ENCODE measurements at regions not wholly inside any gene's neighbourhood (a gene's known extent, or its start where the extent isn't known, plus 50 kb on each side); places are given as distances from the start of the nearest gene placed in this dataset.

DNA sequence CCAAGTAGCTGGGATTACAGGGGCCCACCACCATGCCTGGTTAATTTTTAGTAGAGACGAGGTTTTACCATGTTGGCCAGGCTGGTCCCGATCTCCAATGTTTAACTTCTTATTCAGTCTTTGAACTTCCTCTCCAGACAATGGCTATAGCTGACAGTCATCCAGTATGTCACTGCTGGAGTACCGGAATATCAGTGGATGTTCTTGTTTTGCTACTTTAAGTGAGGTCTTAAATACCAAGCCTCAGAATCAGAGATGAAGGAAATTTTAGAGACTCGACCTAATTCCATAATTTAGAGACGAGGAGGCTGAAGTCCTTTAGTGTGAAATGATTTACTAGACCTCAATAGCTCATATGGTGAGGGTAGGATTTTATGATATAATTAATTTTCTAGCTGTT is 294.8 kb upstream of the KLF6 start:
- ChIA-PET CTCF (interaction anchor here (0.8 kb wide), 1 partner anchor 121 kb away, joined by 3 read pairs; no protein-coding TSS in a partner anchor), POLR2A (interaction anchor here (1.1 kb wide), 1 partner anchor 294 kb away, joined by 3 read pairs; no protein-coding TSS in a partner anchor)
- Mint-ChIP-seq H3K27ac (peak overlapping the region; percentile 4 to 90 (median 73)), H3K4me1 (peaks cover 32 to 63% (median 36%) of the 10 kb centered on the region in 7 donors), H3K36me3 (peaks cover 0 to 18% (median 0%) of the 10 kb centered on the region in 5 donors), H3K27me3 (no peaks in the 10 kb centered on the region), H3K9me3 (peaks cover 0 to 2% (median 0%) of the 10 kb centered on the region in 11 donors), H3K4me3 (peak overlapping the region in 7 of 10 donors; percentile 31 to 57 (median 52))
- H3K4me3 ChIP-seq (ENCODE audit: low read length): no peak overlapping the region
- no peak overlapping the region for H3K27ac ChIP-seq (ENCODE audit: low read depth, low read length)
- no peaks in the 10 kb centered on the region for H3K36me3 ChIP-seq (ENCODE audit: control insufficient read depth in 2 of 3, insufficient read depth in 3 of 3, low read length in 3 of 3)
- no peak for ATAC-seq
- no peak for DNase-seq
- H3K4me1 ChIP-seq (ENCODE audit: control insufficient read depth in 2 of 2, insufficient read depth in 2 of 2, low read length in 2 of 2): peaks cover 21 to 50% of the 10 kb centered on the region in 2 donors
- H3K27me3 ChIP-seq (ENCODE audit: control insufficient read depth in 2 of 2, insufficient read depth in 2 of 2, low read length in 2 of 2): no peaks in the 10 kb centered on the region
- H3K9me3 ChIP-seq (ENCODE audit: control insufficient read depth in 2 of 3, low read length in 3 of 3): no peaks in the 10 kb centered on the region
- intact Hi-C loops (cut with micrococcal nuclease): loop anchor here (1.0 to 5.0 kb wide), 3 partner anchors 43 to 303 kb away; no protein-coding TSS in a partner anchor

DNA sequence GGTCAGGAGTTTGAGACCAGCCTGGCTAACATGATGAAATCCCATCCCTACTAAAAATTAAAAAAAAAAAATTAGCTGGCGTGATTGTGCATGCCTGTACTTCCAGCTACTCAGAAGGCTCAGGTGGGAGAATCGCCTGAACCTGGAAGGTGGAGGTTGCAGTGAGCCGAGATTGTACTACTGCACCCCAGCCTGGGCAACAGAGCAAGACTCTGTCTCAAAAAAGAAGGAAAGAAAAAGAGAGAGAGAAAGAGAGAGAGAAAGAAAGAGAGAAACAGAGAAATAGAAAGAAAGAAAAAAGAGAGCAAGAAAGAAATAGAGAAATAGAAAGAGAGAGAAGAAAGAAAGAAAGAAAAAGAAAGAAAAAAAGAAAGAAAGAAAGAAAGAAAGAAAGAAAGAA is 292.8 kb upstream of the KLF6 start:
- Mint-ChIP-seq H3K4me1 (peaks cover 38 to 72% (median 48%) of the 10 kb centered on the region in 7 donors), H3K27me3 (no peaks in the 10 kb centered on the region), H3K4me3 (no peak overlapping the region), H3K36me3 (peaks cover 0 to 24% (median 0%) of the 10 kb centered on the region in 5 donors), H3K27ac (peak overlapping the region in 1 of 9 donors; percentile 47), H3K9me3 (peaks cover 0 to 2% (median 0%) of the 10 kb centered on the region in 11 donors)
- H3K4me3 ChIP-seq (ENCODE audit: low read length): no peak overlapping the region
- ATAC-seq (no peak), DNase-seq (no peak)
- no peak overlapping the region for H3K27ac ChIP-seq (ENCODE audit: low read depth, low read length)
- no peaks in the 10 kb centered on the region for H3K27me3 ChIP-seq (ENCODE audit: control insufficient read depth in 2 of 2, insufficient read depth in 2 of 2, low read length in 2 of 2)
- H3K9me3 ChIP-seq (ENCODE audit: control insufficient read depth in 2 of 3, low read length in 3 of 3): no peaks in the 10 kb centered on the region
- H3K36me3 ChIP-seq (ENCODE audit: control insufficient read depth in 2 of 3, insufficient read depth in 3 of 3, low read length in 3 of 3): no peaks in the 10 kb centered on the region
- ChIA-PET POLR2A (interaction anchor here (0.9 kb wide), 1 partner anchor 16 kb away, joined by 3 read pairs; no protein-coding TSS in a partner anchor), CTCF (no interaction called here)
- H3K4me1 ChIP-seq (ENCODE audit: control insufficient read depth in 2 of 2, insufficient read depth in 2 of 2, low read length in 2 of 2): peaks cover 26 to 61% of the 10 kb centered on the region in 2 donors
- intact Hi-C loops (cut with micrococcal nuclease): loop anchor here in 1 of 2 donors (5.0 kb wide), 1 partner anchor 41 kb away; no protein-coding TSS in a partner anchor

DNA sequence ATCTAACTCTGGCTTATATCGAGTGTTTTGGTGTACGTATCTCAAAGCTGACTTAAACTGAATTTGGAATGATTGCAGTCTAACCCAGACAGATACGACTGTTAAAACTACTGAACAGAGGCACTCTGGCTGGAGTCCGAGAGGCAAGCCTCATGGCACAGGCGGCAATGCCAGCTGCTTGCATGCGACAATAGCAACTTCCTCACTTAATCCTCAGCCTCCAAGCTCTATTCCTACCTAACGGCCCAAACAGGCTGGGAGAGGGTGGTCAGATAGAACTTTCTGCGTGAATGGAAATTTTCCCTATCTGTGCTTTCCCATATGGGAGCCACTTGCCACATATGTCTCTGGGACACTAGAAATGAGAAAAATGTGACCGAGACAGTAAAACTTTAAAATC is 292.0 kb upstream of the KLF6 start:
- intact Hi-C loops (cut with micrococcal nuclease): loop anchor here in 1 of 2 donors (5.0 kb wide), 1 partner anchor 40 kb away; no protein-coding TSS in a partner anchor
- no peak overlapping the region for H3K4me3 ChIP-seq (ENCODE audit: low read length)
- Mint-ChIP-seq H3K27me3 (no peaks in the 10 kb centered on the region), H3K36me3 (peaks cover 0 to 21% (median 0%) of the 10 kb centered on the region in 5 donors), H3K4me1 (peaks cover 38 to 68% (median 45%) of the 10 kb centered on the region in 7 donors), H3K9me3 (peaks cover 0 to 2% (median 0%) of the 10 kb centered on the region in 11 donors), H3K27ac (peak overlapping the region in 1 of 9 donors; percentile 41), H3K4me3 (no peak overlapping the region)
- H3K4me1 ChIP-seq (ENCODE audit: control insufficient read depth in 2 of 2, insufficient read depth in 2 of 2, low read length in 2 of 2): peaks cover 26 to 61% of the 10 kb centered on the region in 2 donors
- POLR2A ChIA-PET: interaction anchor here (0.9 kb wide), 1 partner anchor 17 kb away, joined by 3 read pairs; no protein-coding TSS in a partner anchor
- no peaks in the 10 kb centered on the region for H3K27me3 ChIP-seq (ENCODE audit: control insufficient read depth in 2 of 2, insufficient read depth in 2 of 2, low read length in 2 of 2)
- CTCF ChIA-PET: interaction anchor here (0.9 kb wide), 1 partner anchor 35 kb away, joined by 3 read pairs; no protein-coding TSS in a partner anchor
- H3K27ac ChIP-seq (ENCODE audit: low read depth, low read length): no peak overlapping the region
- no peaks in the 10 kb centered on the region for H3K36me3 ChIP-seq (ENCODE audit: control insufficient read depth in 2 of 3, insufficient read depth in 3 of 3, low read length in 3 of 3)
- no peaks in the 10 kb centered on the region for H3K9me3 ChIP-seq (ENCODE audit: control insufficient read depth in 2 of 3, low read length in 3 of 3)
- DNase-seq: no peak
- ATAC-seq: no peak

DNA sequence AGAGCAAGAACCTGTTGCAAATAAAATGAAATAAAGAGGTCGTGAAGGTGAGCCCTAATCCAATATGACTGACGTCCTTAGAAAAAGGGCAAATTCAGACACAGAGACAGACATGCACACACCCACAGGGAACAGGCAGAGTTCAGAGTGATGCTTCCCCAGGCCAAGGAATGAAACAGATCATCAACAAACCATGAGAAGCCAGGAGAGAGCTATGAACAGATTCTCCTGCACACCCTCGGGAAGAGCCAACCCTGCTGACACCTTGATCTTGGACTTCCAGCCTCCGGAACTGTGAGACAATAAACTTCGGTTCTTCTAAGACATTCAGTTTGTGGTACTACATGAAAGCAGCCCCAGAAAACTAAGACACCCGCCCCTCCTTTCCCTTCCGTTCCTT is 290.4 kb upstream of the KLF6 start:
- POLR2A ChIA-PET: no interaction called here
- H3K4me1 Mint-ChIP-seq: peaks cover 28 to 61% (median 37%) of the 10 kb centered on the region in 7 donors
- ATAC-seq: no peak

DNA sequence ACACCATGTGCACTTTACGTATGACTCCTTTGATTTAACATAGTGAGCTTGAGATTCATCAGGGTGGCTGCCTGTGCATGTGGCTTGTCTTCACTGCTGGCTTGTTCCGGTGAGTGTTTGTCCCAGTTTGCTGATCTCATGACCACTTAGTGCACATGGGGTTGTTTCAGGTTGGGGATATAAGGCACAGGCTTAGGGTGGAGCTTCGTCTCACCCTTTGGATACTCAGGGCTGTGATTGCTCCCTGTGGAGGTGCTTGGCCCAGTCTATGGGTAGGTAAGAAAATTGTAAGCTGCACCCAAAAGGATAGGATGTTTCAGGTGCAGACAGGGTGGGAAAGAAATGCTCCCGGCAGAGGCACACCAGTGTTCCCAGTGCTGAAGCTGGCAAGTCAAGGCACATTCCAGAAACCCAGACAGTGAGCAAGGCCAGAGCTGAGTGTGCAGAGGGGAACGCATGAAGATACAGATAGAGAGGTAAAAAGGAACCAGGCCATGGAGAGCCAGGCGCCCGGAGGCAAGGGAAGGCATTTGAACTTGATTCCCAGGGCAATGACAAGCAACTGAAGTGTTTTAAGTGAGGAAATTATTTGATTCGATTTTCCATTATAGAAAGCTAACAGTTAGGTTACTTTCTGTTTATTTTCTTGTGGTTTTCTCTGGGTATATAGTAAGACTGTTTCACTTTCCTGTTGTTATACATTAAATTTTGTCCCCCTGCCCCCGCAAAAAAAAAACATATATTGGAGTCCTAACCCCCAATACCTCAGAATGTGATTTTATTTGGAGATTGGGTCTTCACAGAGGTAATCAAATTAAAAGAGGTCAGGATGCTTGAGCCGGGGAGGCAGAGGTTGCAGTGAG is 289.8 kb upstream of the KLF6 start:
- ATAC-seq (no peak), DNase-seq (no peak)
- Histone ChIP-seq H3K27me3 (ENCODE audit: control insufficient read depth in 2 of 2, insufficient read depth in 2 of 2, low read length in 2 of 2) (no peaks in the 10 kb centered on the region), H3K9me3 (ENCODE audit: control insufficient read depth in 2 of 3, low read length in 3 of 3) (no peaks in the 10 kb centered on the region), H3K4me3 (ENCODE audit: low read length) (peak overlapping the region; percentile 29), H3K27ac (ENCODE audit: low read depth, low read length) (no peak overlapping the region), H3K4me1 (ENCODE audit: control insufficient read depth in 2 of 2, insufficient read depth in 2 of 2, low read length in 2 of 2) (peaks cover 18 to 41% of the 10 kb centered on the region in 2 donors), H3K36me3 (ENCODE audit: control insufficient read depth in 2 of 3, insufficient read depth in 3 of 3, low read length in 3 of 3) (no peaks in the 10 kb centered on the region)
- POLR2A ChIA-PET: interaction anchor here (0.6 to 1.6 kb wide), 4 partner anchors 8 to 264 kb away, joined by 3 read pairs; no protein-coding TSS in a partner anchor
- peak overlapping the region in 3 of 10 donors; percentile 1 to 79 (median 15) for H3K4me3 Mint-ChIP-seq
- H3K9me3 Mint-ChIP-seq: peaks cover 0 to 2% (median 0%) of the 10 kb centered on the region in 11 donors
- H3K27ac Mint-ChIP-seq: peak overlapping the region in 3 of 9 donors; percentile 38 to 88 (median 42)
- intact Hi-C loops (cut with micrococcal nuclease): loop anchor here in 1 of 2 donors (2.0 to 5.0 kb wide), 2 partner anchors 37 to 264 kb away; no protein-coding TSS in a partner anchor
- peaks cover 21 to 54% (median 30%) of the 10 kb centered on the region in 7 donors for H3K4me1 Mint-ChIP-seq
- no peaks in the 10 kb centered on the region for H3K27me3 Mint-ChIP-seq
- H3K36me3 Mint-ChIP-seq: peaks cover 0 to 13% (median 0%) of the 10 kb centered on the region in 5 donors
- CTCF ChIA-PET: interaction anchor here (0.6 kb wide), 1 partner anchor 321 kb away, joined by 3 read pairs; no protein-coding TSS in a partner anchor

More for the DNA sequence above, 290.4 kb upstream of the KLF6 start:
- intact Hi-C loops (cut with micrococcal nuclease): loop anchor here in 1 of 2 donors (2.0 to 5.0 kb wide), 2 partner anchors 38 to 265 kb away; no protein-coding TSS in a partner anchor
- Histone ChIP-seq H3K36me3 (ENCODE audit: control insufficient read depth in 2 of 3, insufficient read depth in 3 of 3, low read length in 3 of 3) (no peaks in the 10 kb centered on the region), H3K4me1 (ENCODE audit: control insufficient read depth in 2 of 2, insufficient read depth in 2 of 2, low read length in 2 of 2) (peaks cover 23 to 47% of the 10 kb centered on the region in 2 donors), H3K4me3 (ENCODE audit: low read length) (peak overlapping the region; percentile 29), H3K27ac (ENCODE audit: low read depth, low read length) (no peak overlapping the region), H3K27me3 (ENCODE audit: control insufficient read depth in 2 of 2, insufficient read depth in 2 of 2, low read length in 2 of 2) (no peaks in the 10 kb centered on the region), H3K9me3 (ENCODE audit: control insufficient read depth in 2 of 3, low read length in 3 of 3) (no peaks in the 10 kb centered on the region)
- Mint-ChIP-seq H3K27ac (peak overlapping the region in 4 of 9 donors; percentile 33 to 88 (median 46)), H3K9me3 (peaks cover 0 to 2% (median 0%) of the 10 kb centered on the region in 11 donors), H3K27me3 (no peaks in the 10 kb centered on the region), H3K4me3 (peak overlapping the region in 1 of 10 donors; percentile 79), H3K36me3 (peaks cover 0 to 16% (median 0%) of the 10 kb centered on the region in 5 donors)
- CTCF ChIA-PET: no interaction called here
- no peak for DNase-seq

DNA sequence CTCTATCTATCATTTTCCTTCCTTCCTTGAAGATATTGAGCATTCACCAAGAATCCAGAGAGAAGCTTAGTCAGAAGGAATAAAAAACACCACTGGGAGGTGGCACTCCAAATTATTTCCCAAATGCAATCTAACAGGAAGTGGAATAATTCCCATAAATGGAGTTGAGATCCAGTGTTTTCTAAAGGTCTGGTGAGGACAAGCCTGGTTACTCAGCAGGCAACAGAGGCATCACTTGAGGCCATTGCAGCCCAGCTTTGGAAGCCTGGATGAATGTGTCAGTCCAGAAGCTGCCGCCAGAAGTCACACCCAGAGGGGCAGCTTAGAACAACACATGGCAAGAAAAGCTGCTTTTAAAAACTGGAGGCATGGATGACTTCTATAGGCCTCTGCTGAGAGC is 288.9 kb upstream of the KLF6 start:
- Histone ChIP-seq H3K27me3 (ENCODE audit: control insufficient read depth in 2 of 2, insufficient read depth in 2 of 2, low read length in 2 of 2) (no peaks in the 10 kb centered on the region), H3K27ac (ENCODE audit: low read depth, low read length) (no peak overlapping the region), H3K4me1 (ENCODE audit: control insufficient read depth in 2 of 2, insufficient read depth in 2 of 2, low read length in 2 of 2) (peaks cover 11 to 32% of the 10 kb centered on the region in 2 donors), H3K36me3 (ENCODE audit: control insufficient read depth in 2 of 3, insufficient read depth in 3 of 3, low read length in 3 of 3) (no peaks in the 10 kb centered on the region), H3K4me3 (ENCODE audit: low read length) (no peak overlapping the region), H3K9me3 (ENCODE audit: control insufficient read depth in 2 of 3, low read length in 3 of 3) (no peaks in the 10 kb centered on the region)
- Mint-ChIP-seq H3K36me3 (peaks cover 0 to 13% (median 0%) of the 10 kb centered on the region in 5 donors), H3K27me3 (no peaks in the 10 kb centered on the region), H3K4me1 (peaks cover 12 to 45% (median 23%) of the 10 kb centered on the region in 7 donors), H3K4me3 (no peak overlapping the region), H3K9me3 (no peaks in the 10 kb centered on the region), H3K27ac (peak overlapping the region in 2 of 9 donors; percentile 40 to 88)
- POLR2A ChIA-PET: interaction anchor here (0.9 to 1.6 kb wide), 3 partner anchors 9 to 263 kb away, joined by 3 read pairs; no protein-coding TSS in a partner anchor
- CTCF ChIA-PET: no interaction called here
- intact Hi-C loops (cut with micrococcal nuclease): loop anchor here in 1 of 2 donors (2.0 kb wide), 1 partner anchor 263 kb away; no protein-coding TSS in a partner anchor
- no peak for DNase-seq
- no peak for ATAC-seq

Measured in naive thymus-derived CD4-positive, alpha-beta T cell (primary cell).